Keratinocyte (primary cell): ENCODE measurements at regions not wholly inside any gene's neighbourhood (a gene's known extent, or its start where the extent isn't known, plus 50 kb on each side); places are given as distances from the start of the nearest gene placed in this dataset.

Experiments used
- CTCF ChIP-seq, 3 experiments: IDR thresholded peaks in 1 of 3; conservative IDR thresholded peaks in 1 of 3; optimal IDR thresholded peaks in 1 of 3; 2 replicates in 2 of 3; 3 replicates in 1 of 3; pipeline versions ENCODE3 to v1.5.1; 2011; ENCODE audit warnings: low read length in 3 of 3, mild to moderate bottlenecking in 3 of 3, moderate library complexity in 2 of 3, control low read depth in 1 of 3, inconsistent platforms in 1 of 3; ENCODE audit not compliant: insufficient read depth in 2 of 3; ENCODE audit errors: extremely low read depth in 1 of 3
- EZH2 ChIP-seq: IDR thresholded peaks from one replicate; pipeline ENCODE4 v1.6.1; 2012; ENCODE audit warnings: inconsistent platforms, mild to moderate bottlenecking, low read length, moderate library complexity

- TF ChIP-seq CTCF (optimal IDR thresholded peaks at IDR 0.05 in 1 of 3, IDR thresholded peaks at IDR 0.05 in 1 of 3, conservative IDR thresholded peaks at IDR 0.05 in 1 of 3; ENCODE audit: extremely low read depth in 1 of 3, insufficient read depth in 2 of 3, low read length in 3 of 3) (no peak), EZH2 (no peak)
Measured at GRCh38 chr11:81869351-81870065, 864.2 kb downstream of the FAM181B start.
